ENCODE measurements at regions not wholly inside any gene's neighbourhood (a gene's known extent, or its start where the extent isn't known, plus 50 kb on each side); places are given as distances from the start of the nearest gene placed in this dataset.

DNA sequence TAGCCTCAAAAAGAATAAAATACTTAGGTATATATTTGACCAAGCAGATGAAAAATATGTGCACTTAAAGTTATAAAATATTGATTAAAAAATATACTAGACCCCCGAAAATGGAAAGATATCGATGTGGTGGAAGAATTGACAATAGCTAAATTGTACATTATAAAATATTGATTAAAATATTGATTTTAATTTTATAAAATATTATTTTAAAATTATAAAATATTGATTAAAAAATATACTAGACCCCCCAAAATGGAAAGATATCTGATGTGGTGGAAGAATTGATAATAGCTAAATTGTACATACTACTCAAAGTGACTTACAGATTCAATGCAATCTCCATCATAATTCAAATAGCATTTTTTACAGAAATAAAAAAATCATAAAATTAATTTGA is 1540.9 kb upstream of the RAG2 start:
- H3K27ac ChIP-seq (replicated peaks): no peak overlapping the region
- no peaks in the 10 kb centered on the region for H3K27me3 ChIP-seq (ENCODE audit: insufficient read depth, poor library complexity, severe bottlenecking)
- H3K4me3 ChIP-seq (replicated peaks; ENCODE audit: insufficient read depth, low read length): no peak overlapping the region
- no peak for DNase-seq (ENCODE audit: low read depth in 1 of 2, low spot score in 1 of 2)
- TF ChIP-seq, protein P1, sequence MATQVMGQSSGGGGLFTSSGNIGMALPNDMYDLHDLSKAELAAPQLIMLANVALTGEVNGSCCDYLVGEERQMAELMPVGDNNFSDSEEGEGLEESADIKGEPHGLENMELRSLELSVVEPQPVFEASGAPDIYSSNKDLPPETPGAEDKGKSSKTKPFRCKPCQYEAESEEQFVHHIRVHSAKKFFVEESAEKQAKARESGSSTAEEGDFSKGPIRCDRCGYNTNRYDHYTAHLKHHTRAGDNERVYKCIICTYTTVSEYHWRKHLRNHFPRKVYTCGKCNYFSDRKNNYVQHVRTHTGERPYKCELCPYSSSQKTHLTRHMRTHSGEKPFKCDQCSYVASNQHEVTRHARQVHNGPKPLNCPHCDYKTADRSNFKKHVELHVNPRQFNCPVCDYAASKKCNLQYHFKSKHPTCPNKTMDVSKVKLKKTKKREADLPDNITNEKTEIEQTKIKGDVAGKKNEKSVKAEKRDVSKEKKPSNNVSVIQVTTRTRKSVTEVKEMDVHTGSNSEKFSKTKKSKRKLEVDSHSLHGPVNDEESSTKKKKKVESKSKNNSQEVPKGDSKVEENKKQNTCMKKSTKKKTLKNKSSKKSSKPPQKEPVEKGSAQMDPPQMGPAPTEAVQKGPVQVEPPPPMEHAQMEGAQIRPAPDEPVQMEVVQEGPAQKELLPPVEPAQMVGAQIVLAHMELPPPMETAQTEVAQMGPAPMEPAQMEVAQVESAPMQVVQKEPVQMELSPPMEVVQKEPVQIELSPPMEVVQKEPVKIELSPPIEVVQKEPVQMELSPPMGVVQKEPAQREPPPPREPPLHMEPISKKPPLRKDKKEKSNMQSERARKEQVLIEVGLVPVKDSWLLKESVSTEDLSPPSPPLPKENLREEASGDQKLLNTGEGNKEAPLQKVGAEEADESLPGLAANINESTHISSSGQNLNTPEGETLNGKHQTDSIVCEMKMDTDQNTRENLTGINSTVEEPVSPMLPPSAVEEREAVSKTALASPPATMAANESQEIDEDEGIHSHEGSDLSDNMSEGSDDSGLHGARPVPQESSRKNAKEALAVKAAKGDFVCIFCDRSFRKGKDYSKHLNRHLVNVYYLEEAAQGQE (IDR thresholded peaks at IDR 0.05; ENCODE audit: insufficient replicate concordance, low read depth): no peak
- TF ChIP-seq GABPA (IDR thresholded peaks at IDR 0.05; ENCODE audit: low read depth) (no peak), SPI1 (IDR thresholded peaks at IDR 0.05; ENCODE audit: borderline replicate concordance, low read depth) (no peak), POLR2AphosphoS5 (IDR thresholded peaks at IDR 0.05; ENCODE audit: low read depth) (no peak)
- TF ChIP-seq, protein P2, sequence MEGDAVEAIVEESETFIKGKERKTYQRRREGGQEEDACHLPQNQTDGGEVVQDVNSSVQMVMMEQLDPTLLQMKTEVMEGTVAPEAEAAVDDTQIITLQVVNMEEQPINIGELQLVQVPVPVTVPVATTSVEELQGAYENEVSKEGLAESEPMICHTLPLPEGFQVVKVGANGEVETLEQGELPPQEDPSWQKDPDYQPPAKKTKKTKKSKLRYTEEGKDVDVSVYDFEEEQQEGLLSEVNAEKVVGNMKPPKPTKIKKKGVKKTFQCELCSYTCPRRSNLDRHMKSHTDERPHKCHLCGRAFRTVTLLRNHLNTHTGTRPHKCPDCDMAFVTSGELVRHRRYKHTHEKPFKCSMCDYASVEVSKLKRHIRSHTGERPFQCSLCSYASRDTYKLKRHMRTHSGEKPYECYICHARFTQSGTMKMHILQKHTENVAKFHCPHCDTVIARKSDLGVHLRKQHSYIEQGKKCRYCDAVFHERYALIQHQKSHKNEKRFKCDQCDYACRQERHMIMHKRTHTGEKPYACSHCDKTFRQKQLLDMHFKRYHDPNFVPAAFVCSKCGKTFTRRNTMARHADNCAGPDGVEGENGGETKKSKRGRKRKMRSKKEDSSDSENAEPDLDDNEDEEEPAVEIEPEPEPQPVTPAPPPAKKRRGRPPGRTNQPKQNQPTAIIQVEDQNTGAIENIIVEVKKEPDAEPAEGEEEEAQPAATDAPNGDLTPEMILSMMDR (IDR thresholded peaks at IDR 0.05; ENCODE audit: insufficient read depth, low read length): no peak

DNA sequence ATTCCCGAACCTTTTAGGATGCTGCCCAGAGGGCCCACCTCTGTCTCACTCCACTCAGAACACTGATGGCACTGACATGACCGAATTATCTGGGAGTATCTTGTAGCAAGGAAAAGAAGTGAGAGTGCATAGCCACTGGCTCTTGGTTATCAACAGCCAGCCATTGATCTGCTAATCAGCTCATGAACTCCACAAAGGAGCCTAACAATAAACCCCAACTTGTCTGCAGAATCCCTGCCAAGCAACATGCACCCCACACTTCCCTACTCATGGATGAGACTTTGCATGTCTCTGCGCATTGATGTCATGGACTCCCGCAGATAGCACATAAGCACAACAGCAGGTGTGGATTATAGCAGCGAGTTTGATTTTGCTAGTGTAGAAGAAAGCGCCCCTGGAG is 1538.9 kb upstream of the RAG2 start:
- DNase-seq (ENCODE audit: low read depth in 1 of 2, low spot score in 1 of 2): no peak

DNA sequence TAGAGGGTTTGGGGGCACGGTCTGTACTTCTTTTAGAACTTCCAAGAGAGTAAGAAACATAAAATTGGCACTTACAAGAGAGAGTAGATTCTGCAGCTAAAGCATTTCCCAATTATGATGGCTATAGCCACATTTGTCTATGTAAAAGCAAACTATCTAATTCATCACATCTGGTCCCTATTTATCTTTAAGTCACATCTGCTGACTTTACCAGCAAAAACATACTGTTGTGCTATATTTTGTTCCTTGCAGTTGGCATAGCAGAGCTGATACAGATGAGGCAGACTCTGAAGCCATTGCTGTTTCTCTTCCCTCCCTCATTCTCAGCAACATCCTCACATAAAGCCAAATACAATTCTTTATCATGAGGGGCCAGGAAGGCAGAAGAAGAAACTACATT is 1533.5 kb upstream of the RAG2 start:
- Histone ChIP-seq H3K27me3 (ENCODE audit: insufficient read depth, poor library complexity, severe bottlenecking) (no peaks in the 10 kb centered on the region), H3K4me3 (replicated peaks; ENCODE audit: insufficient read depth, low read length) (no peak overlapping the region), H3K27ac (replicated peaks) (no peak overlapping the region)
- DNase-seq (ENCODE audit: low read depth in 1 of 2, low spot score in 1 of 2): no peak
- TF ChIP-seq, protein P1 (IDR thresholded peaks at IDR 0.05; ENCODE audit: insufficient replicate concordance, low read depth): no peak
- TF ChIP-seq SPI1 (IDR thresholded peaks at IDR 0.05; ENCODE audit: borderline replicate concordance, low read depth): no peak
- TF ChIP-seq, protein P2 (IDR thresholded peaks at IDR 0.05; ENCODE audit: insufficient read depth, low read length): no peak
- no peak for TF ChIP-seq GABPA (IDR thresholded peaks at IDR 0.05; ENCODE audit: low read depth)
- no peak for TF ChIP-seq POLR2AphosphoS5 (IDR thresholded peaks at IDR 0.05; ENCODE audit: low read depth)

More for the DNA sequence above, 1538.9 kb upstream of the RAG2 start:
- TF ChIP-seq POLR2AphosphoS5 (IDR thresholded peaks at IDR 0.05; ENCODE audit: low read depth): no peak
- TF ChIP-seq, protein P1 (IDR thresholded peaks at IDR 0.05; ENCODE audit: insufficient replicate concordance, low read depth): no peak
- TF ChIP-seq, protein P2 (IDR thresholded peaks at IDR 0.05; ENCODE audit: insufficient read depth, low read length): no peak
- no peak for TF ChIP-seq SPI1 (IDR thresholded peaks at IDR 0.05; ENCODE audit: borderline replicate concordance, low read depth)
- TF ChIP-seq GABPA (IDR thresholded peaks at IDR 0.05; ENCODE audit: low read depth): no peak
- H3K27ac ChIP-seq (replicated peaks): no peak overlapping the region
- no peaks in the 10 kb centered on the region for H3K27me3 ChIP-seq (ENCODE audit: insufficient read depth, poor library complexity, severe bottlenecking)
- H3K4me3 ChIP-seq (replicated peaks; ENCODE audit: insufficient read depth, low read length): no peak overlapping the region

Data from HL-60 (cell line).